H1 (cell line): ENCODE measurements at regions not wholly inside any gene's neighbourhood (a gene's known extent, or its start where the extent isn't known, plus 50 kb on each side); places are given as distances from the start of the nearest gene placed in this dataset.

ENCODE experiments used
- ASH2L ChIP-seq: fragments of 200-600, 300-600 bp; sonication (generic); IDR thresholded peaks from one replicate; pipeline ENCODE4 v1.7.1; 2017; ENCODE audit warnings: low read length
- CHD7 ChIP-seq: fragments of 300-600 bp; sonication (generic); IDR thresholded peaks from 2 replicates; pipeline ENCODE4 v1.7.1; 2012; ENCODE audit warnings: low read length, moderate library complexity, mild to moderate bottlenecking, inconsistent platforms; ENCODE audit not compliant: insufficient replicate concordance
- MAFK ChIP-seq: IDR thresholded peaks from 2 replicates; pipeline ENCODE4 v1.6.1; 2012; ENCODE audit warnings: low read depth, mild to moderate bottlenecking, improper control_type of control experiment, low read length
- RNF2 ChIP-seq: fragments of 200-900, 300-1000 bp; sonication (generic); IDR thresholded peaks from 2 replicates; pipeline ENCODE4 v1.7.1; 2016; ENCODE audit warnings: borderline replicate concordance, low read depth, mild to moderate bottlenecking, antibody characterized with exemption, low read length; ENCODE audit not compliant: poor library complexity, severe bottlenecking; ENCODE audit errors: missing control alignments
- SP2 ChIP-seq: IDR thresholded peaks from 2 replicates; pipeline ENCODE4 v1.6.1; 2012; ENCODE audit warnings: mild to moderate bottlenecking, low read length, inconsistent platforms
- TAF1 ChIP-seq: IDR thresholded peaks from 2 replicates; pipeline ENCODE4 v1.6.1; 2011; ENCODE audit warnings: mild to moderate bottlenecking, low read depth, low read length
- USF2 ChIP-seq: IDR thresholded peaks from 2 replicates; pipeline ENCODE4 v1.6.1; 2011; ENCODE audit warnings: low read length, improper control_type of control experiment

- TF ChIP-seq RNF2 (no peak), SP2 (no peak), CHD7 (no peak), TAF1 (no peak), USF2 (no peak), ASH2L (no peak), MAFK (no peak)
Observed at GRCh38 chr16:51434567-51435198, 283.6 kb upstream of the SALL1 start (continued).
